ENCODE measurements at regions not wholly inside any gene's neighbourhood (a gene's known extent, or its start where the extent isn't known, plus 50 kb on each side); places are given as distances from the start of the nearest gene placed in this dataset.
"Not testable (repeated sequence)": the region's sequence is repeated elsewhere in the genome, so short reads cannot be mapped to it uniquely, and the experiment has no call there.

- H2AFZ ChIP-seq (ENCODE audit: insufficient read depth, low read depth, low read length, poor library complexity, severe bottlenecking); CTCF ChIA-PET; H3K4me3 ChIP-seq (ENCODE audit: control extremely low read depth in 1 of 5, extremely low read depth in 1 of 5, insufficient read depth in 1 of 5, low read depth in 2 of 5, low read length in 4 of 5): not testable (repeated sequence)
These were observed 177.9 kb upstream of the KCTD7 start for GRCh38 chr7:66450814-66451213.

GRCh38 chr7:66451713-66452112, 177.0 kb upstream of the KCTD7 start:
- peaks cover 11 to 19% of the 10 kb centered on the region in 2 donors for H3K4me1 ChIP-seq (ENCODE audit: control insufficient read depth in 2 of 2, insufficient read depth in 2 of 2, low read length in 2 of 2)
- H3K27me3 ChIP-seq (replicated peaks in 1 of 4; ENCODE audit: control extremely low read depth in 1 of 4, control insufficient read depth in 3 of 4, insufficient read depth in 4 of 4, low read length in 3 of 4); H3K79me2 ChIP-seq (ENCODE audit: control insufficient read depth, insufficient read depth, low read length); H3K4me3 ChIP-seq (ENCODE audit: control extremely low read depth in 1 of 5, extremely low read depth in 1 of 5, insufficient read depth in 1 of 5, low read depth in 2 of 5, low read length in 4 of 5); H3K9me3 Mint-ChIP-seq (ENCODE audit: insufficient read depth); H3K27ac ChIP-seq (ENCODE audit: low read length in 2 of 2); H3K4me2 ChIP-seq (replicated peaks; ENCODE audit: low read depth, low read length, poor library complexity, severe bottlenecking); intact Hi-C loops (cut with micrococcal nuclease); H3K27ac Mint-ChIP-seq; H3K9me3 ChIP-seq (ENCODE audit: control extremely low read depth in 1 of 3, control insufficient read depth in 2 of 3, insufficient read depth in 1 of 3, low read length in 2 of 3); H3K4me3 Mint-ChIP-seq; H3K9ac ChIP-seq (ENCODE audit: low read length); ATAC-seq (ENCODE audit: low read depth); CTCF ChIA-PET; H3K36me3 ChIP-seq (replicated peaks in 1 of 2; ENCODE audit: control extremely low read depth in 1 of 2, control insufficient read depth in 1 of 2, extremely low read depth in 1 of 2, insufficient read depth in 2 of 2, low read length in 1 of 2); H2AFZ ChIP-seq (ENCODE audit: insufficient read depth, low read depth, low read length, poor library complexity, severe bottlenecking); DNase-seq; POLR2A ChIA-PET; H3K27me3 Mint-ChIP-seq; H4K20me1 ChIP-seq (ENCODE audit: control insufficient read depth, insufficient read depth, low read length, poor library complexity, severe bottlenecking): not testable (repeated sequence)
- peaks cover 25% of the 10 kb centered on the region for H3K4me1 Mint-ChIP-seq
- 42% methylated on average over 2 of the region's 2 CpGs for WGBS (ENCODE audit: insufficient coverage)

More at GRCh38 chr7:66450814-66451213, 177.9 kb upstream of the KCTD7 start:
- peaks cover 25% of the 10 kb centered on the region for H3K4me1 Mint-ChIP-seq
- H3K27ac ChIP-seq (ENCODE audit: low read length in 2 of 2); H3K27me3 Mint-ChIP-seq; H3K9me3 Mint-ChIP-seq (ENCODE audit: insufficient read depth); H3K4me2 ChIP-seq (replicated peaks; ENCODE audit: low read depth, low read length, poor library complexity, severe bottlenecking); ATAC-seq (ENCODE audit: low read depth); H3K27ac Mint-ChIP-seq; H3K27me3 ChIP-seq (replicated peaks in 1 of 4; ENCODE audit: control extremely low read depth in 1 of 4, control insufficient read depth in 3 of 4, insufficient read depth in 4 of 4, low read length in 3 of 4); intact Hi-C loops (cut with micrococcal nuclease); H3K4me3 Mint-ChIP-seq; POLR2A ChIA-PET; H3K9me3 ChIP-seq (ENCODE audit: control extremely low read depth in 1 of 3, control insufficient read depth in 2 of 3, insufficient read depth in 1 of 3, low read length in 2 of 3); DNase-seq; H3K36me3 ChIP-seq (replicated peaks in 1 of 2; ENCODE audit: control extremely low read depth in 1 of 2, control insufficient read depth in 1 of 2, extremely low read depth in 1 of 2, insufficient read depth in 2 of 2, low read length in 1 of 2); H4K20me1 ChIP-seq (ENCODE audit: control insufficient read depth, insufficient read depth, low read length, poor library complexity, severe bottlenecking); H3K79me2 ChIP-seq (ENCODE audit: control insufficient read depth, insufficient read depth, low read length); H3K9ac ChIP-seq (ENCODE audit: low read length): not testable (repeated sequence)
- H3K4me1 ChIP-seq (ENCODE audit: control insufficient read depth in 2 of 2, insufficient read depth in 2 of 2, low read length in 2 of 2), result peaks cover 11 to 19% of the 10 kb centered on the region in 2 donors
- 91% methylated on average over 1 of the region's 2 CpGs for WGBS (ENCODE audit: insufficient coverage)

GRCh38 chr7:66452165-66452564, 176.5 kb upstream of the KCTD7 start:
- ChIA-PET POLR2A (no interaction called here), CTCF (no interaction called here)
- 85% methylated on average over 2 of the region's 2 CpGs for WGBS (ENCODE audit: insufficient coverage)
- Histone ChIP-seq H3K36me3 (replicated peaks in 1 of 2; ENCODE audit: control extremely low read depth in 1 of 2, control insufficient read depth in 1 of 2, extremely low read depth in 1 of 2, insufficient read depth in 2 of 2, low read length in 1 of 2) (no peaks in the 10 kb centered on the region), H3K4me2 (replicated peaks; ENCODE audit: low read depth, low read length, poor library complexity, severe bottlenecking) (no peak overlapping the region), H3K79me2 (ENCODE audit: control insufficient read depth, insufficient read depth, low read length) (peaks cover 2% of the 10 kb centered on the region), H3K27ac (ENCODE audit: low read length in 2 of 2) (no peak overlapping the region), H3K4me3 (ENCODE audit: control extremely low read depth in 1 of 5, extremely low read depth in 1 of 5, insufficient read depth in 1 of 5, low read depth in 2 of 5, low read length in 4 of 5) (no peak overlapping the region), H3K4me1 (ENCODE audit: control insufficient read depth in 2 of 2, insufficient read depth in 2 of 2, low read length in 2 of 2) (peaks cover 11 to 19% of the 10 kb centered on the region in 2 donors), H3K9ac (ENCODE audit: low read length) (no peak overlapping the region), H2AFZ (ENCODE audit: insufficient read depth, low read depth, low read length, poor library complexity, severe bottlenecking) (no peak overlapping the region), H4K20me1 (ENCODE audit: control insufficient read depth, insufficient read depth, low read length, poor library complexity, severe bottlenecking) (no peaks in the 10 kb centered on the region), H3K27me3 (replicated peaks in 1 of 4; ENCODE audit: control extremely low read depth in 1 of 4, control insufficient read depth in 3 of 4, insufficient read depth in 4 of 4, low read length in 3 of 4) (no peaks in the 10 kb centered on the region), H3K9me3 (ENCODE audit: control extremely low read depth in 1 of 3, control insufficient read depth in 2 of 3, insufficient read depth in 1 of 3, low read length in 2 of 3) (no peaks in the 10 kb centered on the region)
- Mint-ChIP-seq H3K4me3 (no peak overlapping the region), H3K9me3 (ENCODE audit: insufficient read depth) (no peaks in the 10 kb centered on the region), H3K27ac (no peak overlapping the region), H3K4me1 (peaks cover 25% of the 10 kb centered on the region), H3K27me3 (no peaks in the 10 kb centered on the region)
- ATAC-seq (ENCODE audit: low read depth) (no peak), DNase-seq (no peak)
- intact Hi-C loops (cut with micrococcal nuclease), result no loop called here
- TF ChIP-seq CTCF (IDR thresholded peaks at IDR 0.05), result no peak
- no peak for TF ChIP-seq EZH2 (IDR thresholded peaks at IDR 0.05; ENCODE audit: borderline replicate concordance, insufficient read depth, low read depth, low read length, poor library complexity, severe bottlenecking)

Measured in B cell (primary cell).